DND-41 (cell line): ENCODE measurements at regions not wholly inside any gene's neighbourhood (a gene's known extent, or its start where the extent isn't known, plus 50 kb on each side); places are given as distances from the start of the nearest gene placed in this dataset.

Experiments
- EZH2 ChIP-seq: IDR thresholded peaks from 3 replicates; pipeline ENCODE4 v1.6.1; 2012; ENCODE audit warnings: borderline replicate concordance, low read depth, mild to moderate bottlenecking, moderate library complexity, low read length, inconsistent platforms; ENCODE audit not compliant: severe bottlenecking
- TF ChIP-seq, protein P1 (sequence below): IDR thresholded peaks from 2 replicates; pipeline ENCODE4 v1.5.1; 2012; ENCODE audit warnings: borderline replicate concordance, low read length, moderate library complexity, mild to moderate bottlenecking; ENCODE audit not compliant: poor library complexity, severe bottlenecking; ENCODE audit errors: extremely low read depth

DNA sequence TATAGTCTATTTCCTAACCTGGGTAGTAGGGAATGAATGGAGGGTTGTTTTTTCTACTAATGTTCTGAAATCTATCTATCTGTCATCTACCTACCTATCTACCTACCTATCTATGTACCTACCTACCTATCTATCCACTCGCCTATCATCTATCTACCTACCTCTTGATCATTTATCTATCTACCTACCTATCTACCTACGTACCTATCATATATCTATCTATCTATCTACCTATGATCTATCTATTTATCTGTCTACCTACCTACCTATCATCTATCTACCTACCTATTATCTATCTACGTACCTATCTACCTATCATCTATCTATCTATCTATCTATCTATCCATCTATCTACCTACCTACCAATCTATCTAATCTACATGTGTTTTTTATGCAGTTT is 62.5 kb upstream of the PHACTR1 start:
- TF ChIP-seq, protein P1, sequence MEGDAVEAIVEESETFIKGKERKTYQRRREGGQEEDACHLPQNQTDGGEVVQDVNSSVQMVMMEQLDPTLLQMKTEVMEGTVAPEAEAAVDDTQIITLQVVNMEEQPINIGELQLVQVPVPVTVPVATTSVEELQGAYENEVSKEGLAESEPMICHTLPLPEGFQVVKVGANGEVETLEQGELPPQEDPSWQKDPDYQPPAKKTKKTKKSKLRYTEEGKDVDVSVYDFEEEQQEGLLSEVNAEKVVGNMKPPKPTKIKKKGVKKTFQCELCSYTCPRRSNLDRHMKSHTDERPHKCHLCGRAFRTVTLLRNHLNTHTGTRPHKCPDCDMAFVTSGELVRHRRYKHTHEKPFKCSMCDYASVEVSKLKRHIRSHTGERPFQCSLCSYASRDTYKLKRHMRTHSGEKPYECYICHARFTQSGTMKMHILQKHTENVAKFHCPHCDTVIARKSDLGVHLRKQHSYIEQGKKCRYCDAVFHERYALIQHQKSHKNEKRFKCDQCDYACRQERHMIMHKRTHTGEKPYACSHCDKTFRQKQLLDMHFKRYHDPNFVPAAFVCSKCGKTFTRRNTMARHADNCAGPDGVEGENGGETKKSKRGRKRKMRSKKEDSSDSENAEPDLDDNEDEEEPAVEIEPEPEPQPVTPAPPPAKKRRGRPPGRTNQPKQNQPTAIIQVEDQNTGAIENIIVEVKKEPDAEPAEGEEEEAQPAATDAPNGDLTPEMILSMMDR = no peak
- TF ChIP-seq EZH2 = no peak
